Left kidney (tissue), 1 donor: ENCODE measurements at regions not wholly inside any gene's neighbourhood (a gene's known extent, or its start where the extent isn't known, plus 50 kb on each side); places are given as distances from the start of the nearest gene placed in this dataset.
"Not testable (repeated sequence)": the region's sequence is repeated elsewhere in the genome, so short reads cannot be mapped to it uniquely, and the experiment has no call there.

Source experiments
- DNase-seq: peaks from one replicate; pipeline ENCODE4 v3.0.0-alpha.2; 2013

- no peak for DNase-seq
These were observed 1462.1 kb downstream of the DPP10 start for GRCh38 chr2:115904516-115904915.

- DNase-seq = no peak
These were observed 1466.3 kb downstream of the DPP10 start for GRCh38 chr2:115908731-115909130.

GRCh38 chr2:115910270-115910669 is 1467.8 kb downstream of the DPP10 start:
- no peak for DNase-seq

GRCh38 chr2:115913921-115914320 is 1471.5 kb downstream of the DPP10 start:
- DNase-seq = no peak

GRCh38 chr2:115921541-115921940 is 1479.1 kb downstream of the DPP10 start:
- no peak for DNase-seq

- no peak for DNase-seq
These were observed 1497.5 kb downstream of the DPP10 start for GRCh38 chr2:115939902-115940301.

- no peak for DNase-seq
These were observed 1500.4 kb downstream of the DPP10 start for GRCh38 chr2:115942800-115943199.

GRCh38 chr2:115946341-115946740 is 1503.9 kb downstream of the DPP10 start:
- no peak for DNase-seq

GRCh38 chr2:115946891-115947290 is 1504.5 kb downstream of the DPP10 start:
- DNase-seq = no peak

- DNase-seq = no peak
These were observed 1534.5 kb downstream of the DPP10 start for GRCh38 chr2:115976916-115977315.

GRCh38 chr2:115999039-115999438 is 1556.6 kb downstream of the DPP10 start:
- DNase-seq = no peak

GRCh38 chr2:116023026-116023425 is 1580.6 kb downstream of the DPP10 start:
- no peak for DNase-seq

GRCh38 chr2:116038758-116039157 is 1596.3 kb downstream of the DPP10 start:
- DNase-seq = not testable (repeated sequence)

GRCh38 chr2:116042530-116042929 is 1600.1 kb downstream of the DPP10 start:
- no peak for DNase-seq

GRCh38 chr2:116057538-116057937 is 1615.1 kb downstream of the DPP10 start:
- no peak for DNase-seq

- DNase-seq = no peak
These were observed 1618.6 kb downstream of the DPP10 start for GRCh38 chr2:116061023-116061422.

- no peak for DNase-seq
These were observed 1631.3 kb downstream of the DPP10 start for GRCh38 chr2:116073731-116074130.

GRCh38 chr2:116074161-116074560 is 1631.7 kb downstream of the DPP10 start:
- no peak for DNase-seq

GRCh38 chr2:116088236-116088635 is 1645.8 kb downstream of the DPP10 start:
- DNase-seq = no peak

GRCh38 chr2:116094196-116094595 is 1651.8 kb downstream of the DPP10 start:
- DNase-seq = no peak

- no peak for DNase-seq
These were observed 1653.2 kb downstream of the DPP10 start for GRCh38 chr2:116095636-116096035.

- no peak for DNase-seq
These were observed 1655.6 kb downstream of the DPP10 start for GRCh38 chr2:116098049-116098448.

- DNase-seq = no peak
These were observed 1667.0 kb downstream of the DPP10 start for GRCh38 chr2:116109471-116109870.

GRCh38 chr2:116117845-116118244 is 1675.4 kb downstream of the DPP10 start:
- no peak for DNase-seq

- no peak for DNase-seq
These were observed 1681.7 kb upstream of the DDX18 start for GRCh38 chr2:116132833-116133232.
